ENCODE measurements at regions not wholly inside any gene's neighbourhood (a gene's known extent, or its start where the extent isn't known, plus 50 kb on each side); places are given as distances from the start of the nearest gene placed in this dataset.
A peak's percentile ranks its signal among the peaks of the same experiment; 100 is the strongest.

DNA sequence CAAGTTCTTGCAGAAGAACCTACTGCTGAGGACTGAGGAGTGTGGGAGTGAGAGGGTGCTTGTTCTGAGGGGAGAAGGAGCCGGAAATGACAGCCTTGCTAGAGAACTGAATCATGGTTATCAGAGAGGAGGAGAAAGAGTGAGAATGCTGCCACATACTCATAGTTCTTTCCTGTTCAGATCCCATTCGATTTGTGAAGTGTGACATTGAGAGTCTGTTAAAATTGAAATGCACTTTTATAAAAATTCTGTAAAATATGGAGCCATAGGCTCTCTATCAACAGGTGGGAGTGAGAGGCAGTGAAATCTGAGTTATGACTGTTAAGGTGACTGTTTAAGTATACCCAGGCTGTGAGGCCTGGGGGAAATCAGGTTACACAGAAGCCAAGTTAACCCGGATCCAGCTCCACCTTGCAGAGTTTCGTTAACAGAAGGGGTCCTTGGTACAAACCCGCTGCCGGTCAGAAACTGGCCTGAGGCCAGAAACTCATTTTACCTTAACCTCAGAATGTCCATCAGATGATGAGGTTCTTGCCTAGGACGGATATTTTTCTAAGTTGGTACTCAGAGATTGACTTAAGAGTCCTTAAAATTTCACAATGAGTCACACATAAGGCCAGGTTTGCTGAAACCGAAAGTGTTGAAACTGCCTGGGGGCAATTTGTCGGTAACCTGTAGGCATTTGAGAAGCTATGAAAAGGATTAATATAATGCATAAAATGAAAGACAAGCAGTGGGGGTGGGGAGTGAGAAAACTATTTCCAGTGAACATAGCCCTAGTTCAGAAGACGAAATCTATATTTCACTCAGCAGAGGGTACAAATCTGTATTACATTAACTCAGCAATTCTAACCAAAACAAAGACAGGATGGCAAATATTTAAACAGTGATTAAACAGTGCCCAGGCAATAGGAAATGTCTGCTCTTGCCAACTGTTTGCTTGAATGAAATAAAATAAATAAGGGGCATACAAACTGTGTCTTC, 350.5 kb downstream of the KCNRG start:
- no peak for DNase-seq

DNA sequence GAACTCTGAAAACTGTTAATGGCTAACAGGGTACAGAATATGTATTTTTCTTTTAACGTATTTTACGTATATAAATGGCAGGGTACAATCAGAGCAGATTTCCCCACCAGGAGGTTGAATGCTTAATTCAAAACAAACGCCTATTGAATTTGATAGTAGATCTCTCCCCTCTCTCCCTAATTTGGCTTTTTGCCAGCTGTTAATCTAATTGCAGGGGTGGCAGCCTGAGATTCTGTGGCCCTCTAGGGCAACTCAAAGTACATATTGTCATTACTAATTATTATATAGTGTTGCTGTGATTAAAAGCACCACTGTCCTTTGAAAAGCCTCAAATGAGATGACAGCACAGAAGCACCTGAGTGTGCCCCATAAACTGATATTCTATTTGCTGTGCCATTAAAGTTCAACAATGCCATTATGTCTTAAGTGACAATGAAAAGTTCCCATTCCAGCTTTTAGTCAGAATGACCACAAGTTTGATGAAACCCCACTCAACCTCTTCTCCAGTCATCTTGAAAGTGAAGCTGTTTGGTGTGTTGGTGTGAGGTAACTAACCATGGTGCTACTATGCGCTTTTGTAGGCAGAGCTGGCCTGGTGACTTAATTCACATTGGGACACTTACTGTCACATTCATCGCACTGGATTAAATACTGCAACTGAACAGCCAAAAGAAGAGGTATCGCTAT, 351.4 kb downstream of the KCNRG start:
- no peak for DNase-seq

DNA sequence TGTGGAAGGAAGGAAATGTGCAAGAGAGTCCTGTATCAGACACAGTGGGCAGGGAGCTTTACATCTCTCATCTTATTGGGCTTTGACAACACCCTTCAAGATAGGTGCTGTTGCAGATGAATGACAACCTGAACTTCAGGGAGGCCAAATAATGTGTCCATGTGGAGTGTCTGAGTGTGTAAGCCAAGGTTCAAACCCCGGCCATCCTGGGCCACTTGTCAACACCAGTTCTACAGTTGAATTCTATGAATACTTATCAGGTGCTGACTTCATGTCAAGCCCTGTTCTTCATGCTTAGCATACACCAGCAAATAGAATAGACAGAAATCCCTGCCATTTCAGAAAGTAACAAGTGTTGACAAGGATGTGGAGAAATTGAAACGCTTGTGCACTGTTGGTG, 354.4 kb downstream of the KCNRG start:
- DNase-seq = no peak

DNA sequence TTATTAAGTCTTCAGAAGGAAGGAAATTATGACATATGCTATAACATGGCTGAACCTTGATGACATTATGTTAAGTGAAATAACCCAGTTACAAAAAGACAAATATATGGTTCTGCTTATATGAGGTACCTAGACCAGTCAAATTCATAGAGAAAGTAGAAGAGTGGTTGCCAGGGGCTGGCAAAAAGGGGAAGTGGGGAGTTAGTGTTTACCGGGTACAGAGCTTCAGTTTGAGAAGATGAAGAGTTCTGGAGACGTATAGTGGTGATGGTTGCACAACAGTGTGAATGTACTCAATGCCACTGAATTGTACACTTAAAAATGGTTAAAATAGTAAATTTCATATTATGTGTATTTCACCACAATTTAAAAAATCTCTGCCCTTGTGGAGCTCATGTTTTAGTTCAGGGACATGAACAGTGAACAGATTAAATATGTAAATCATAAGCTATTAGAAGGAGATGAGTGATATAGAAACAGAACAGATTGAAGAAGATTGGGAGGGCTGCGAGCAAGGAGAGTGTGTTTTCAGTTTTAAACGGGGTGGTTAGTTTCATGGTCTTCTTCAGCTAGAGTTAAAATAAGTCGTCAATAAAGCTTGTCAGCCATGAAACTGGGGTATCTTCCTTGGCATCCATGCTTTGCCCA, 355.2 kb downstream of the KCNRG start:
- no peak for DNase-seq

DNA sequence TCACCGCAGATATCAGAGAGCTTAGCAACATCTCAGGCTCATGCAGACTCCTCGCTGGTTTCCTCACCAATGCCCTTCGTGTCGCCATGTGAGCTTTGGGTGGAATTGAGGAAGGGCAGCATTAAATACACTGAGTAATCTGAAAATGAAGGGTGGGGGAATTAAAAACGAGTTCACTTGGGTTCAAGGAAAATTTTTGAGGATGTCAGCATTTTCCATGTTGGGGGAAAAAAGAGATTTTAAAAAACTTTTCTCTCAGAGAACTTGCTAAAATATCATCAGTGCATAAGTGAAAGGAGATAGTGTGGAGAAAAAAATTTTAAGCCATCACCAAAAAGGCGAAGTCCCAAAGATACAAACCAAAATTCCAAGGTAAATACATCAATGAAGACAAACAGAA, 359.3 kb downstream of the KCNRG start:
- no peak for DNase-seq

DNA sequence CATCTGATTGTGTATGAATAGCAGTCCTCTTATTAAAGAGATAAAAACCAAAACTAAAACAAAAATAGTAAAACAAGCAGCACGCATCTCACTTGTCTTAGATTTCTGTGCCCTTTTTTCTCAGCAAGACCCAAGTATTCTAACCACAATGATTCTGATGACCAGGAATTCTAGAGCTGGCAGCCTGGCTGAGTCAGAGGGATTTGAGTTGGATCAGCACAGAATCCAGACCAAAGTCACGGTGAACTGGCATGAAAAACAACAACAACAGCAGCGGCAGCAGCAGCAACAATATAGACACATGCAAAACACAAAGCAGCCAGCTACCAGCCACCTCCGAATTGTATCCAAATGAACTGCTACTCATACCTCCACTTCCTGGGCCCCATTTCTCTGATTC, 360.5 kb downstream of the KCNRG start:
- peak; percentile 61 for DNase-seq

DNA sequence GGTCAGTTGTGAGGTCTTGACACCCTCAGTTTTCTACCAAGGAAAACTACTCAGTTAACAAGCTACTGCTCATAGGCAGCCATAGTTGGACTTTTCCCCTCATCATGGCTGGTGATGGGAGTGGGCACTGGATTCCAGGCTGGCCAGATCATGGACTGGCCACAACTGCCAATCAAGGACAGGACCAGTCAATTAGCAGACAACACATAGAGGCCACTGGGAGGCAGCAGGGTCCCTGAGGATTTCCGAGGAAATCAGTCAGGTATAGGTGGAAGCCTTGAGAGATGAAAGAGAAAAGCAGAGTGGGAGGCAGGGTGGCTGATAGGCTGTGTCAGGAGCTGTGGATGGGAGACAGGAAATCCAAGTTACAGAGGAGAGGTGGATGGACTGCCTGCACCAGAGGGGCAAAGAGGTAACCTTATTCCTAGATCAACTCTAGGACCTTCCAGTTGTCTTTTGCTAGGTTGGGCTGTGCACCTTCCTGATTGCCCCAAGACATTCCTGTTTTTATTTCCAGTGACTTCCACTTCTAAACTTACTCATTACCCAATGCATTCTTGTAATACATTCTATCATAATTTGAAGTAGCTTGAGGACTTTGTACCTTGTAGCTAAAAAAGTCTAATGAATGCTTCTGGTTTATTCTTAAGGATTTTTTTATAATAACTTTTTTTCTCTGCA, 361.8 kb downstream of the KCNRG start:
- DNase-seq = no peak

DNA sequence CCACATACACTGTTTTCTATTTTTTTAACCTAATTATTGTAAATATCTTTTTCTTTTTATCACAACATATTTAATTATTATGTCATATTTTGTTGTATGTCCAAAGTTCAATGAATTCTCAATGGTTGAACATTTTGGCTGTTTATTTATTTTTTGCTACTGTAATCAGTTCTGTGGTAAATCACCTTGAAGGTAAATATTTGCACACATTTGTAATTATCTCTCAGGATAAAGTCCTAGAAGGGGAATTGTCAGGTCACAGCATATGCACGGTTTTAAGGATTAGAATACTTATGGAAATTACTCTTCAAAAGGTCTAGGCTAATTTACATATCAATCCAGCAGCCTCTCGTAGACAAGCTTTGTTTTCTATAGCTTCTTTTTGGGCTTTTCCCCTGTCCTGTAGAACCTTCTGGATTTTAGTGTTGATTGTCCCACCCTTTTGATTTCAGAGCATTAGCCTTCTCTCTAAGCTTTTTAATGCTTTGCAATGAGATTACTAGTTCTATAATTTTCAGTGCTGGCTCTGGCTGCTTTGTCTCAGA, 362.6 kb downstream of the KCNRG start:
- DNase-seq = no peak

DNA sequence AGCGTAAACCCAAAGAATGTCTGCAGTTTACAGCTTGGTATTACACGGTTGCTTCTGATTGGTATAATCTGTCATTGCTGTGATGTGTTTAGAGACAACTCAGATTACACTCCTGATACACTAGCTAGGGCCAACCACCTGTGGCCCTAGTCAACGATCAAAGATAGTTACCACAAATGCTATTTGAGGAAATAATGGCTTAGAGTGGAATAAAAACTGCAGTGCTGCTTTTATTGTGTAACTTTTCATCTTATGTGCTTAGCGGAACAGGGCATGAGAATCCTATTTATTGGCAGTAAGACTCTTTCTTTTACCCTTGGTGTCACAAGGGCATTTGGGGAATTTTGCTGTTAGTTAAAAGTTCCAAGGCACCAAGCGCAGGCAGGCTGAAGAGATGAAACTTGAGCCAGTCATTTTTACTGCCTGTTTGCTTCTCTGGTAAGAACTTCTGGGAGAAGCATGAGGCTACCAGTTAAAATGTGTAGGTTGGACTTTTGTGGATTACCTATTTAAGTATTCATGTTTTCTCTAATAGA, 363.3 kb downstream of the KCNRG start:
- DNase-seq = no peak

DNA sequence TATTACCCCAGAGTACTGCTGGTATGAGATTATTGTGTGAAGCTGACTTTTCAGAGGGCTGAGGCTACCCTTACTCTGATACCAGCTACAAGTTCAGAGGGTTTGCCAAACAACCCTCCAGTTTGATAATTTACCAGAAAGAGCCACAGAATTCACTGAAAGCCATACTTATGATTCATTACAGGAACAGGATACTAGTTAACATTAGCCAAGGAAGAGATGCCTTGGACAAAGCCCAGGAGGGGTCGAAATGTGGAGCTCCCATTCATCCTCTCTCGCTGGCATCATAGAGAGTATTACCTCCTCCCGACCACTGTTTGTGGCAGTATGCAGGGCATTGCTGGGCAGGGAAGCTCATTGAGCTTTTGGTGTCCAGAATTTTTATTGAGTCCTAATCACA, 364.3 kb downstream of the KCNRG start:
- DNase-seq = no peak

DNA sequence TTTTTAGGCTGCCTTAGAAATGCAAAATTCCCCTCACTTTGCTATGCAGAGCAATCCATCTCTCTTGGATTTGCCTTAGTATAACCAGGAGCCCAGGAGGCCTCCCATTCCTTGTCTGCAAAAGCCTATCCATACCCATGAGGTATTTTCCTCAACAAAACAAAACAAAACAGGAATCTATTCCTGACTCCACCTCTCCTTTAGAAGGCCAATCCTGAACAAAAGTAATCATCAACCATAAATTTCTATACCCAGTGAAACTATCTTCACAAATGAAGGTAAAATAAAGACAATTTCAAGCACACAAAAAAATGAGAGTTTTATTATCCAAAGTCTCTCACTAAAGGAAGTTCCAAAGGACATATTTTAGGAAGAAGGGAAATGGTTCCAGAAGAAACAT, 365.7 kb downstream of the KCNRG start:
- DNase-seq = no peak

DNA sequence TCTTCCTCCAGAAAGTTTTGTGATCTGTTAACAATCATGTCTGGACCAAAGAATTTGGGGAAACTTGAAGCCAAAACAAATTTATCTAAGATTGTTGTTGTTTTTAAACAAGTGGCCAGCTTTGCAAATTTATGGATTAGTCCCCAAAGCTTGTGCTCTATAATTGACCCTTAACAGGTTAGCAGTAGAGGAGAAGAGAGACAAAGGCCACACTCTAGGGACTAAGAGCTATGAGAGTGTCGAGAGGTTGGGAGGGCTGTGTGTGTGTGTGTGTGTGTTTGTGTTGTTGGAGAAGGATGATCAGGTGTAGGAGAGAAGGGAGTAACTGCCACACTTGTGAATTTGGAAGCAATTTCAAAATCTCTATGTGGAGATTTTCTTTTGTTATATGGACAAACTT, 367.3 kb downstream of the KCNRG start:
- DNase-seq = no peak

DNA sequence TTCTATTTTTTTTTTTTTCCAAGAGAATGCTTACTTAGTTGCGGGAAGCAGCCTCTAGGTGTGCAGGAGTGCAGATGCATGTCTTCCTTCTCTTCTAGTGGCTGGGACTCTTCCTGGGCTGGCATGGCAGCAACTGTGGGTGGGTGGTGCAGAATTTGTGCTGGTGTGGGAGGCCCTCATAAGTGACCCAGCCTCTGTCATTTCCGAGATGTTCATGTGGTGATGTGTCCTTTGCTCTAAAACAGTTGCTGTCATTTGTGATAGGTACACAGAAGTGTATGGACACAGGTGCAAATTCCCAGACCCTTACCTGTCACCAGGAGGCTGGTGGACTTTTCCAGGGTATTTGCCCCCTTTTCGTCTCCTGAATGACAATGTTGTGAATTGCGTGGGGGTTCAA, 367.7 kb downstream of the KCNRG start:
- DNase-seq = no peak

DNA sequence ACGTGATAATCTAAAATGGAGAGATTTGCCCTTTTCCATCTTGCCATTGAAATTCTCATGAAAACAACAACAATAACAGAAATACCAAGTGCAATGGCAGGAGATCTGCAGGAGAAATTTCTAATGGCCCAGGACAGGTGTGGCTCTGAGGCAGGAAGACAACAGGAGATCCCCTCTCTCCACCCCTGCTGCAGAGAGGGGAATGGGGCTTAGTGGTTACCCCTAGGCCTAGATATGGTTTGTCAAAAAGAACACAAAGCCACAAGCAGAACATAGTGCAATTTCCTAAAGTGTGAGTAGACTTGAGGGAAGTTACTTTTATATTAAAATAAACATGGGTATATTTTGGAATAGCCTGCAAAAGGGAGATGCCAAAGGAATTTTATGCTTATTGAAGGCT, 369.5 kb downstream of the KCNRG start:
- no peak for DNase-seq

DNA sequence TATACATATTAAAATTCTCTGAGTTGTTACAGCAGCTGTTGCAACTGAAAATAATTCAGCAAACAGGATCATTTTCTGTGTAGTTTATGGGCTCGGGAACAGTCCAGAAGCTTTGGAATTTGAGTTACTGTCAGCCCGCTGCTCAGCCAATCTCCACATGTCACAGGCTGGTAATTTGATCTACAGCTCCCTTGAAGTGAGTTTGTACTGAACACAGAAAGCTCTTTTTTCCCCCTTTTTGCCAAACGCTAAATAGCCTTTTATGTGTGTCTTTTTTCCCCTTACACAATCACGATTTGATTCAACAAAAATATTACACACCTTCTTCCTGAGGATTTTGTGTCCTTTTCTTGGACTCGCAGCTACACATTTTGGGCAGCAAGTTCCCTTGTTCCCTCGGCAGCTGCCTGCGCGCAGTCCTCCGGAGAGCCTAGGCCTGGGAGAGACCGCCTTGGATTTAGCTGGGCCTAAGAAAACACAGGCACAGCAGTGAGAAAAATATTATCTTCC, 371.4 kb downstream of the KCNRG start:
- no peak for DNase-seq

DNA sequence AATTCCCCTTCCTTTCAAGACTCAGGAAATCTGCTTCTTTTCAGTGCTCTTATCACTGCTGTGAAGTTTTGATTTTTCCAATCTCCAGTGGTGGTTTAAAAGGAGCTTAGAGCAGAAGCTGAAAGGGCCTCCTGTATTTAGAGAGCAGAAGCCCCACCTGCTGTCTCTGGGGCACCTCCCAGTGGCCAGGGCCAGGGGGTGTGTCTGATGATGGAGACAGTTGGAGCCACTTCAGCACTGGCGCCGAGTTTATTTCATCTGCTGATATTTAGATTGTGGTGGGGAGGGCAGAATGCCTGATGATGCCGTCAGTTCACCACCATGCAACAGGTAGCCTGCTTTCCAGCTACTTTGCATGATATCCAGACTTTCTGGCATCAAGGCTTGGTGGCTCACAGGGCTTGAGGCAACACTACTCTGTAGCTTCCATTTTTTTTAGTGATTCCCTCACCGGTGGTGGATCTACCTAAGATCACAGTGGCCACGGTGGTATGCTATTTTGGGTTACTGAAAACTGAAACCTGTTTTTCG, 371.9 kb downstream of the KCNRG start:
- no peak for DNase-seq

DNA sequence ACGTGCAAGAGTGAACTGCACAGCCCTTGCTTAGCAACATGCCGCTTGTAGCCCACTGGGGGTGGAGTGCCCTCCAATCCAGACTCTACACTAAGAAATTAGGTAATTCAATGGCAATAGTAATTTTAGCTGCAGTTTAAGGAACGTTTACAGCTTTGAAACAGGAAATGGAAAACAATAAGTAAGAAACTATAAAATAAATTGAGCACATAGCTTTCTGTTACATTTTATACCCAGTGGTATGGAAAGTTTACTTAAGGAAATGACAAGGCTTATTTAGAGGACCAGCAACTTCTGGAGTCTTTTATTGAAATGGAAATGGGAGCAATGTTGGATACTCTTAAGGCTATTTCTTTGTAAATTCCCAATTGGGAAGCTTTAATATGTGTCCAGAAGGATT, 373.2 kb downstream of the KCNRG start:
- DNase-seq = no peak

DNA sequence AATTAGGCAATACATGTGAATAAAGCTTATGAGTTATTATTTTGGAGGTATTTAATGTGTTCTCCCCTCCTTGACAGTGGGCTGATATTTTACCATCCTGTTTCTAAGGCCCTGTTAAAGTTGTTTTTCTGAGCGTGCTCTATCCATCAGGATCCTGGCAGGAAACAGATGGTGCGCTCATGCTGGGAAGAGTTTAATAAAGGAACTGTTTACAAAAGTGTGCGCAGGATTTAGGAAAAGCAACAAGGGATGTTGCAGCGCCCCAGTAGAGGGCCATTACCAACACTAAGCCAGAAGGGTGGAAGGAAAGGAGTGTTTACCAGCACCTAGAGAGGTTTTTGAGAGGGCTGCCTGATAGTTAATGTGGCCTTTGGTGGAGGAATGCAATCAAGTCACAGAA, 374.5 kb downstream of the KCNRG start:
- DNase-seq = no peak

DNA sequence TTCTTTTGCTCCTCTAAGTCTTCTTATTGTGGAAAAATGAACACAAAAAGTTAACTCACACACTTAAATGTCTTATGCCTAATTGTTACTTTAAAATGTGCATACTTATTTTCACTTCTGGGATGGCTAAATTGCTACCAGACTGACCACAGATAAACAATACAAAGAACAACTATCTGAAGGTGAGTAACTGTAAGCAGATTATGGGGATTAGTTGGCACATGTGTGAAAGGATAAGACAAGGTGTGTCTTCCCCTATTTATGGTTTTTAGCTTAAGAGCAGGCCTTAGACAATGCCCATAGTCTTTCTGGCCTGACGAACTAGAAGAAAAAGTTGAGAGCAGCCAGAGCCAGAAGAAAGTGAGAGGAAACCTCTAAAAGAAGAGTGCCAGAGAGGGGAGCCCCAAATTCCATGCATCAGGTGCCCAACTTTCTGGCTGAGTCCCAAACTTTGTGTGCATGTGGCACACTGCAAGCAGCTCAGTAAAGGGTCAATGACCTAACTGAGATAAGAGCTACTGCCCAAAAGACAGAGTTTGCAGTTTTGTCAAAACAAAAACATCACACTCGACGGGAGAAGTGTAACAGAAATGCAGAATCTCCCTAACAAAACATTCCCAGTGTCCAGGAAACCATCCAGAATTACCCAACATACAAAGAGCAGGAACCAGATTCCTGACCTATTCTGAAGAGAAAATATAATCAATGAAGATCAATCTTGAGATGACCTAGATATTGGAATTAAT, 375.4 kb downstream of the KCNRG start:
- no peak for DNase-seq

DNA sequence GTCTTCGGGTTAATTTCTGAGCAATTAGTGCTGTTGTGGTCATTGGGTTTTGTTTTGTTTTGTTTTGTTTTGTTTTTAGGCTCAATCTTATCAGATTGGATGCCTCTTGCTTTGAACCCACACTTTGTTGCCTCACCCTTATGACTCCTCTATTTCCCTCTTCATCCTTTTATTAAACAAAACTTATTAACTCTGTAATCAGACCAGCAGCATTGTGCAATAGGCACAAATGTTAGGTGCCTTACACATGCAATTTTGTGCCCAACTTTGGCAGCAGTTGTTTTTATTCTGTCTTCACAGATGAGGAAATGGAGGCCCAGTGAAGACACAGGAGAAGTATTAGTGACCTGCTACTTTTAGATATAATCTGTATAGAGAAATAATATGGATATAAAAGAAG, 377.7 kb downstream of the KCNRG start:
- DNase-seq = no peak

DNA sequence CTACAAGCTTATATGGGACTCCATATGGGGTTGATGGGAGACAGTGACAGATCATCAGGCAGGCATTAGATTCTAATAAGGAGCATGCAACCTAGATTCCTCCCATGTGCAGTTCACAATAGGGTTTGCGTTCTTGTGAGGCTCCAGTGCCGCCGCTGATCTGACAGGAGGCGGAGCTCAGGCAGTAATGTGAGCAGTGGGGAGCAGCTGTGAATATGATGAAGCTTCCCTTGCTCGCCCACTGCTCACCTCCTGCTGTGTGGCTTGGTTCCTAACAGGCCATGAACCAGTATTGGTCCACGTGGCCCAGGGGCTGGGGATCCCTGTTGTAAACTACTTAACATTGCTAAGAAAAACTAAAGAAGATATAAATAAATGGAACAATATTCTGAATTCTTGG, 378.4 kb downstream of the KCNRG start:
- DNase-seq = no peak
